ENCODE measurements at regions not wholly inside any gene's neighbourhood (a gene's known extent, or its start where the extent isn't known, plus 50 kb on each side); places are given as distances from the start of the nearest gene placed in this dataset.

DNA sequence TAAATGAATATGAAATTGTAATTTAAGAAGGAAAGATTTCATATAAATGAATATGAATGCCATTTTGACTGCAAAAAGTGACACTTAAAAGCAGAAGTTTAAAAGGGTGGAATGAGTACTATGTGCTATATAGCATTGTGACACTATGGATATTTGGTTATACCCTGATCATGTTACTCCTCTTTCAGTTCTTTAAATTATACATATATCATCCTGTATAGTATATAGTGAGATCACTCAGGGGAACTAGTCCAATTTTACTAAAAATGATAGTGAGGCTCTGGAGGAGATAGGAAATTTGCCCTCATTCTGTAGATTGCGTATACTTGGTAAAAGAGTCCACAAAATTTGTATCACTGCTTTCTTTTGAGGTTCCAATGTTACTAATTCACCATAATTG is 155.7 kb upstream of the BTG1 start:
- TF ChIP-seq POLR2A (IDR thresholded peaks at IDR 0.05) (no peak), CTCF (IDR thresholded peaks at IDR 0.05) (no peak)
